GM12878 (cell line): ENCODE measurements at regions not wholly inside any gene's neighbourhood (a gene's known extent, or its start where the extent isn't known, plus 50 kb on each side); places are given as distances from the start of the nearest gene placed in this dataset.

Experiments
- ATAC-seq: fragments of 200-7000 bp; cut with Tn5 transposase; 3 replicates; pipeline ENCODE4 v1.9.1; 2020; ENCODE audit warnings: mild to moderate bottlenecking, moderate library complexity
- BruUV-seq: library from RNA; stranded (reverse); fragments of 400-500 nt; replicated peaks from 2 replicates; lab custom pipeline; 2021; lab: Mats Ljungman, UMichigan
- CTCF ChIA-PET: fragments of 300-600 bp; sonication (Branson Sonifier 250); formaldehyde crosslinking; extraction: SDS; loops from one replicate; lab custom pipeline; 2021; ENCODE audit warnings: inconsistent platforms; lab: Yijun Ruan, JAX
- POLR2A ChIA-PET: fragments of 350-600 bp; formaldehyde crosslinking; extraction: SDS; loops from one replicate; lab custom pipeline; 2021; ENCODE audit warnings: inconsistent platforms; lab: Charles Lee
- RAD21 ChIA-PET: fragments of 300-600 bp; sonication (Branson Sonifier 250); formaldehyde crosslinking; loops from one replicate; lab custom pipeline; 2023; ENCODE audit warnings: antibody characterized with exemption; ENCODE audit not compliant: unreplicated experiment; lab: Charles Lee
- SMC1A ChIA-PET: fragments of 300-600 bp; sonication (Branson Sonifier 250); formaldehyde crosslinking; loops from one replicate; lab custom pipeline; 2023; ENCODE audit not compliant: unreplicated experiment, uncharacterized antibody; lab: Charles Lee
- DNase-seq: peaks from one replicate; pipeline ENCODE4 v3.0.0-alpha.2; 2011; ENCODE audit warnings: low read depth, low spot score
- FAIRE-seq: peaks from 3 replicates; lab custom pipeline; 2011; peaks lifted over from hg19 to GRCh38; lab: Jason Lieb, UNC
- H2AFZ ChIP-seq: 2 replicates; pipeline ENCODE4 v1.6.0; 2011; ENCODE audit warnings: low read depth, low read length, control low read depth; ENCODE audit not compliant: control insufficient read depth
- H3K27ac ChIP-seq: 2 replicates; pipeline ENCODE4 v1.5.1; 2011; ENCODE audit warnings: control low read depth; ENCODE audit not compliant: control insufficient read depth, insufficient read depth
- H3K27me3 ChIP-seq, 2 experiments: replicated peaks in 1 of 2; 2 replicates each; pipeline versions ENCODE4 v1.6.0 to v1.6.1; 2011; ENCODE audit warnings: low read length in 1 of 2; ENCODE audit not compliant: control insufficient read depth in 2 of 2, insufficient read depth in 2 of 2
- H3K36me3 ChIP-seq, 2 experiments: 2 replicates each; pipeline ENCODE4 v1.5.1; 2011; ENCODE audit warnings: low read length in 1 of 2; ENCODE audit not compliant: control insufficient read depth in 2 of 2, insufficient read depth in 2 of 2
- H3K4me1 ChIP-seq: 2 replicates; pipeline ENCODE4 v1.6.1; 2011; ENCODE audit warnings: mild to moderate bottlenecking, low read length, moderate library complexity, mixed read lengths; ENCODE audit not compliant: control insufficient read depth, insufficient read depth
- H3K4me2 ChIP-seq: 2 replicates; pipeline ENCODE4 v1.6.0; 2011; ENCODE audit warnings: control low read depth; ENCODE audit not compliant: control insufficient read depth, insufficient read depth
- H3K4me3 ChIP-seq: fragments of 200-600 bp; sonication (generic); 2 replicates; pipeline ENCODE4 v1.5.1; 2016
- H3K79me2 ChIP-seq: 2 replicates; pipeline ENCODE4 v1.6.0; 2011; ENCODE audit warnings: low read length; ENCODE audit not compliant: control insufficient read depth, insufficient read depth
- H3K9ac ChIP-seq: 2 replicates; pipeline ENCODE4 v1.8.0; 2011; ENCODE audit warnings: low read length, control low read depth, mixed read lengths; ENCODE audit not compliant: control insufficient read depth, insufficient read depth
- H3K9me3 ChIP-seq: replicated peaks from 3 replicates; pipeline ENCODE4 v1.5.1; 2011; ENCODE audit warnings: mild to moderate bottlenecking, low read length; ENCODE audit not compliant: control insufficient read depth, insufficient read depth
- H4K20me1 ChIP-seq: 2 replicates; pipeline ENCODE4 v1.6.0; 2011; ENCODE audit not compliant: control insufficient read depth, insufficient read depth
- FOS ChIP-seq: IDR thresholded peaks from 3 replicates; pipeline ENCODE4 v1.6.1; 2011; ENCODE audit warnings: borderline replicate concordance; ENCODE audit not compliant: insufficient read length; ENCODE audit errors: extremely low read depth
- HDGF ChIP-seq: fragments of 450-650 bp; IDR thresholded peaks from 2 replicates; pipeline ENCODE4 v1.6.1; 2016; ENCODE audit warnings: antibody characterized with exemption
- POLR2AphosphoS2 ChIP-seq: IDR thresholded peaks from 2 replicates; pipeline ENCODE4 v1.6.1; 2011; ENCODE audit warnings: low read depth, mild to moderate bottlenecking, low read length, improper control_type of control experiment, moderate library complexity
- WGBS: methylation state at CpG from one replicate; pipeline ENCODE4 v1.1.6; 2016; ENCODE audit warnings: low lambda C conversion rate; ENCODE audit not compliant: insufficient replicate concordance, insufficient coverage; ENCODE audit errors: missing lambda C conversion rate; 5-methylcytosine and 5-hydroxymethylcytosine counted together
- in situ Hi-C: fragments of 300-500 bp; cut with MboI; formaldehyde crosslinking; loops from 9 replicates; pipeline ENCODE4 v1.14.3; 2018; ENCODE audit warnings: mixed read lengths
- intact Hi-C: fragments of 100-400 bp; cut with micrococcal nuclease; formaldehyde crosslinking; loops from one replicate; pipeline ENCODE4 v1.14.2; 2022; ENCODE audit not compliant: unreplicated experiment
- TF ChIP-seq, protein P1 (sequence below): fragments of 450-650 bp; IDR thresholded peaks from 2 replicates; pipeline ENCODE4 v1.6.1; 2017; ENCODE audit warnings: low read depth, mild to moderate bottlenecking, moderate library complexity
- TF ChIP-seq, protein P2 (sequence below): IDR thresholded peaks from 2 replicates; pipeline ENCODE4 v1.6.1; 2011; ENCODE audit warnings: borderline replicate concordance, low read depth, mild to moderate bottlenecking, moderate library complexity, mixed read lengths, low read length; ENCODE audit not compliant: insufficient read depth; ENCODE audit errors: extremely low read length
- TF ChIP-seq, protein P3 (sequence below): IDR thresholded peaks from 2 replicates; pipeline ENCODE4 v1.6.1; 2011; ENCODE audit warnings: low read depth, low read length, improper control_type of control experiment, borderline replicate concordance
- TF ChIP-seq, protein P4 (sequence below): IDR thresholded peaks from 2 replicates; pipeline ENCODE4 v1.6.1; 2012; ENCODE audit warnings: low read depth, low read length, improper control_type of control experiment

DNA sequence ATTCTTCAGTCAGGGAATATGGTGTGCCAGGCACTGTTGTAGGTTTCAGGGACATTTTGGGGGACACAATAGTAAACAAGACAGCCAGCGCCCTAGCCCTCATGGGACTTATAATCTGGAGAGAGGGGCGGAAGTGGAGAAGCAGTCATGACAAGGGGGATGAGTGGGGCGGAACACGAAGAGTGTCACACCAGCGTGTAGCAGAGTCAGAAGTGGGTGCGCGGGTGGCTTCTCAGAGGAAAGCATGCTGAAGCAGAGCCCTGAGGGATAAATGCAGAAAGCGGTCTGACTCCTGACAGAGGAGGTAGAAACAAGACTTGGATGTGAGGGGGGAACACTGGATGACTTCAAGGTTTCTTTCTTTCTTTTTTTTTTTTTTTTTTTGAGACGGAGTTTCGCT lies 160.3 kb upstream of the LYZL2 start:
- Histone ChIP-seq H3K9ac (no peak overlapping the region), H3K27me3 (no peaks in the 10 kb centered on the region), H3K4me1 (no peaks in the 10 kb centered on the region), H3K4me2 (no peak overlapping the region), H3K27ac (no peak overlapping the region), H3K9me3 (no peaks in the 10 kb centered on the region), H2AFZ (no peak overlapping the region), H3K36me3 (no peaks in the 10 kb centered on the region), H3K4me3 (no peak overlapping the region), H3K79me2 (no peaks in the 10 kb centered on the region), H4K20me1 (no peaks in the 10 kb centered on the region)
- no TSS peak for BruUV-seq
- in situ Hi-C loops (no loop called here), intact Hi-C loops (loop anchor here (10.0 kb wide), 1 partner anchor 595 kb away; no protein-coding TSS in a partner anchor)
- FAIRE-seq = no peak
- ChIA-PET POLR2A (no interaction called here), RAD21 (no interaction called here), SMC1A (interaction anchor here (1.0 kb wide), 1 partner anchor 1019 kb away, joined by 3 read pairs; no protein-coding TSS in a partner anchor), CTCF (no interaction called here)
- ATAC-seq = no peak
- no peak for DNase-seq
- WGBS = 77% methylated on average over 8 of the region's 10 CpGs
- TF ChIP-seq, protein P1, sequence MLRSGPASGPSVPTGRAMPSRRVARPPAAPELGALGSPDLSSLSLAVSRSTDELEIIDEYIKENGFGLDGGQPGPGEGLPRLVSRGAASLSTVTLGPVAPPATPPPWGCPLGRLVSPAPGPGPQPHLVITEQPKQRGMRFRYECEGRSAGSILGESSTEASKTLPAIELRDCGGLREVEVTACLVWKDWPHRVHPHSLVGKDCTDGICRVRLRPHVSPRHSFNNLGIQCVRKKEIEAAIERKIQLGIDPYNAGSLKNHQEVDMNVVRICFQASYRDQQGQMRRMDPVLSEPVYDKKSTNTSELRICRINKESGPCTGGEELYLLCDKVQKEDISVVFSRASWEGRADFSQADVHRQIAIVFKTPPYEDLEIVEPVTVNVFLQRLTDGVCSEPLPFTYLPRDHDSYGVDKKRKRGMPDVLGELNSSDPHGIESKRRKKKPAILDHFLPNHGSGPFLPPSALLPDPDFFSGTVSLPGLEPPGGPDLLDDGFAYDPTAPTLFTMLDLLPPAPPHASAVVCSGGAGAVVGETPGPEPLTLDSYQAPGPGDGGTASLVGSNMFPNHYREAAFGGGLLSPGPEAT = no peak
- TF ChIP-seq POLR2AphosphoS2 = no peak

DNA sequence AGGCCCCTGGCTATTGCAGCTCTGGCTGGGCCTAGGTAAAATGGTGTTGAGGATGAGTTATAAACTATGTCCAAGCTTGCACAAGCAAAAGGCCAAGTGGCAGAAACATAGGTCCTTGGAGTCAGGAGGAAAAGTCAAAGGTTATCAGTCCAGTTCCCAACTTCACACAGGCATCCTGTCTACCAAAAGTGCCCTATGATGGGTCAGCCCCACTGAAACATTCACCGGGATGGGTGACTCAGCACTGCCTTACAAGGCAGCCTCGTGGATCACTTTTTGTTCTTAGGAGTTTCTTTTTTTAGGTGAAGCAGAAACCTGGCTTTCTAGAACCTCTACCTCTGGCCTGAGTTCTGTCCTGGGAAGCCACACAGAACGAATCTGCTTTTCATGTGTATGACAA lies 158.8 kb upstream of the LYZL2 start:
- ChIA-PET SMC1A (no interaction called here), RAD21 (no interaction called here), CTCF (no interaction called here), POLR2A (no interaction called here)
- Histone ChIP-seq H3K27ac (no peak overlapping the region), H2AFZ (no peak overlapping the region), H3K36me3 (no peaks in the 10 kb centered on the region), H3K9me3 (no peaks in the 10 kb centered on the region), H3K27me3 (no peaks in the 10 kb centered on the region), H3K4me1 (peaks cover 5% of the 10 kb centered on the region), H3K9ac (no peak overlapping the region), H3K4me3 (no peak overlapping the region), H4K20me1 (no peaks in the 10 kb centered on the region), H3K4me2 (no peak overlapping the region), H3K79me2 (no peaks in the 10 kb centered on the region)
- DNase-seq (no peak), ATAC-seq (no peak), FAIRE-seq (no peak)
- TF ChIP-seq FOS = no peak
- TF ChIP-seq, protein P2, sequence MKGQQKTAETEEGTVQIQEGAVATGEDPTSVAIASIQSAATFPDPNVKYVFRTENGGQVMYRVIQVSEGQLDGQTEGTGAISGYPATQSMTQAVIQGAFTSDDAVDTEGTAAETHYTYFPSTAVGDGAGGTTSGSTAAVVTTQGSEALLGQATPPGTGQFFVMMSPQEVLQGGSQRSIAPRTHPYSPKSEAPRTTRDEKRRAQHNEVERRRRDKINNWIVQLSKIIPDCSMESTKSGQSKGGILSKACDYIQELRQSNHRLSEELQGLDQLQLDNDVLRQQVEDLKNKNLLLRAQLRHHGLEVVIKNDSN = no peak
- TF ChIP-seq, protein P3, sequence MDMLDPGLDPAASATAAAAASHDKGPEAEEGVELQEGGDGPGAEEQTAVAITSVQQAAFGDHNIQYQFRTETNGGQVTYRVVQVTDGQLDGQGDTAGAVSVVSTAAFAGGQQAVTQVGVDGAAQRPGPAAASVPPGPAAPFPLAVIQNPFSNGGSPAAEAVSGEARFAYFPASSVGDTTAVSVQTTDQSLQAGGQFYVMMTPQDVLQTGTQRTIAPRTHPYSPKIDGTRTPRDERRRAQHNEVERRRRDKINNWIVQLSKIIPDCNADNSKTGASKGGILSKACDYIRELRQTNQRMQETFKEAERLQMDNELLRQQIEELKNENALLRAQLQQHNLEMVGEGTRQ = no peak
- TF ChIP-seq HDGF = no peak
- TF ChIP-seq, protein P4, sequence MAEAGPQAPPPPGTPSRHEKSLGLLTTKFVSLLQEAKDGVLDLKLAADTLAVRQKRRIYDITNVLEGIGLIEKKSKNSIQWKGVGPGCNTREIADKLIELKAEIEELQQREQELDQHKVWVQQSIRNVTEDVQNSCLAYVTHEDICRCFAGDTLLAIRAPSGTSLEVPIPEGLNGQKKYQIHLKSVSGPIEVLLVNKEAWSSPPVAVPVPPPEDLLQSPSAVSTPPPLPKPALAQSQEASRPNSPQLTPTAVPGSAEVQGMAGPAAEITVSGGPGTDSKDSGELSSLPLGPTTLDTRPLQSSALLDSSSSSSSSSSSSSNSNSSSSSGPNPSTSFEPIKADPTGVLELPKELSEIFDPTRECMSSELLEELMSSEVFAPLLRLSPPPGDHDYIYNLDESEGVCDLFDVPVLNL = no peak
- intact Hi-C loops = loop anchor here (10.0 kb wide), 1 partner anchor 596 kb away; no protein-coding TSS in a partner anchor
- BruUV-seq = no TSS peak
- in situ Hi-C loops = no loop called here
- WGBS = 0% methylated on average over 3 of the region's 3 CpGs
